Stimulated activated CD4-positive, alpha-beta T cell treated with anti-CD3 and anti-CD28 coated beads, Interleukin-15, amount 100 ng/mL, for 48 hours (primary cell): ENCODE measurements at regions not wholly inside any gene's neighbourhood (a gene's known extent, or its start where the extent isn't known, plus 50 kb on each side); places are given as distances from the start of the nearest gene placed in this dataset.
A peak's percentile ranks its signal among the peaks of the same experiment; 100 is the strongest.

Experiments
- DNase-seq, 2 donors: peaks; one replicate each; pipeline ENCODE4 v3.0.0-alpha.2; 2020; ENCODE audit warnings: low read depth in 2 of 2

DNA sequence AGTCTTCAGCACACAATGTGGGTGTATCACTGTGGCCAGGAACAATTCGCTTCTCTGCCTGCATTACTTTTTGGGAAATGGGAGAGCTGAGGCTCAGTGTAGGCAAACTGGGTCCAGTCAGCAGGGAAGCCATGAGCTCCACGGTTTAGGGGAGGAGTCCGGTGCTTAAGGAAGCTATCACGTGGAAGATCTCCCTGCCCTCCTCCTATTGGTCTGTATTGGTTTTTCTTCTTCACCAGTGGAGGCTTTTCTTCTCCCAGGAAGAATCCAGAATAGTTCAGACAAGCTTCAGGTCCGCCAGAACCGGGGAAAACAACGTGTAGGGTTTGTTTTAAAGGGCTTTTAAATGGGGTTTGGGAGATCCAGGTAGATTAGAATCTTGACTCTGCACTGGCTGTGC, 156.2 kb upstream of the CAMK1G start:
- DNase-seq, result no peak

GRCh38 chr1:209427811-209428210, 155.7 kb upstream of the CAMK1G start:
- DNase-seq, result no peak

GRCh38 chr1:209428241-209428921, 155.1 kb upstream of the CAMK1G start:
- DNase-seq, result no peak

DNA sequence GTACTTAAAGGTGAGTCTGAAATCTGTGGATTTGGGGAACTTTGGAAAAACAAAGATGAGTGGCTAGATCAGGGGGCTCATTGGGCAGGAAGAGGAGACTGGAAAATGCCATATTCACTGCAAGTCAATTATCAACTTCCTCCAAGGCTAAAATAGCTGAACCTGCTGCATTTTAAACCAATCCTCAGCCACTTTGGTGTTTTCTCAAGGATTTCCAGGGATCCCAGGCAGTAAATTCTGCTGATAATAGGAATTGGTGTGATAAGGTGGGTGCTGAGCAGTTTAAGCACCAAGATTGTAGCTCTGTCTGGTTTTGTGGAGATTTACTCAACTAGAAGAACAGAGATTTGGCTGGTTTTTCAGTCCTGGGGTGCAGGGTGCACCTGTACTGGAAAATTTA, 153.9 kb upstream of the CAMK1G start:
- DNase-seq, result no peak

DNA sequence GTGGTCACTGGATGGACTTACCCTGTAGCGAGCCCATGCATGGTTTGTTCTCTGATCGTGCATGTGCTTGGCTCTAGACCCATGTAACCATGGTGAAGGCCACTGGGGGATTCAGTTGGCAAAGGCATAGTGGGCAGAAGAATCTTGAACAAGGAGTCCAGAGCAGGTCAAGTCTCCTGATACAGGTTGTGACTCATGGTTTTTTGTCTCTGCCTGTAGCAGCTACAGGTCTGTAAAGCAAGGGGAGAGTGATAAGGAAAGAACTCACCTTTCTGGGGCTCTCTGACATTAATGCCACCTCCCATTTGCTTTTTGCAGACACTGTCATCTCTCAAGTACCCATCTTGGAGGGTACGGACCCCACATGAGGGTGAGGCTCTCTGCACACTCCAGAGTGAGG, 153.4 kb upstream of the CAMK1G start:
- DNase-seq, result no peak

- DNase-seq, result no peak
These were observed 152.7 kb upstream of the CAMK1G start for GRCh38 chr1:209430821-209431259.

DNA sequence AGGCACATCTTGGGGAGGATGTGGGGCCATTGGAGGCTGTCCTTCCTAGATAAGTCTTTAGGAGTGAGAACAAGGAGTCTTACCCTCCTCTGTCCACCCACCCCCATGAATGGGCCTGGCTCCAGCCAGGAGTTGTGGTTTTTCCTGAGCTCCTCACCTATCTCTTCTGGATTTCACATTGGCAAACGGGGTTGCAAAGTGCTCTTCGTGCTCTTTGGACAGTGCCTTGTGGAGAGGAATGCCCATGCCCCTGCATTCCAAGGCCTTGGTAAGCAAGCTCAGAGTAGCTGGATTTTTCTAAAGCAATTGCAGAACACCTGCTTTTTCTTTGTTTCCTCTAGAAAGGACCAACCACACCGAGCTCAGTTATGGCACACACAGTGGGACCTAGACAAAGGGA, 152.1 kb upstream of the CAMK1G start:
- no peak for DNase-seq

- DNase-seq, result no peak
These were observed 151.6 kb upstream of the CAMK1G start for GRCh38 chr1:209431813-209432442.

DNA sequence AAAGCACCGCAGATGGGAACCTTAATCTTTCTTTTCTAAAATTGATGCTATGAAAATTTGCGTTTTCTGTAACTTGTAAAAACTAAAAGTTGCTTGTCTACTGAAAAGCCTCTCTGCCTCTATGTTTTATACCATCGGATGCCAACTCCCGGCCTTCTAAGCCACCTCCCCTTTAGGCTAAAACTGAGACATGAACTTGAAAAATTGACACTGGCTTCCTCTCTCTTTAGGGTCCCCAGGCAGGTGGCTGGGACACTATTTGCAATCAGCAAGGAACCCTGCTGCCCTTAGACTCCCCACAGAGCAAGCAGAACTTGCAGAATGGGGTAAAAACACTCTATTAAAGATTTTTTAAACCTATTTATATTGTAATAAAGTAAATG, 151.1 kb upstream of the CAMK1G start:
- no peak for DNase-seq

GRCh38 chr1:209433649-209434031, 149.9 kb upstream of the CAMK1G start:
- DNase-seq, result no peak

- DNase-seq, result no peak
These were observed 149.4 kb upstream of the CAMK1G start for GRCh38 chr1:209434066-209434465.

DNA sequence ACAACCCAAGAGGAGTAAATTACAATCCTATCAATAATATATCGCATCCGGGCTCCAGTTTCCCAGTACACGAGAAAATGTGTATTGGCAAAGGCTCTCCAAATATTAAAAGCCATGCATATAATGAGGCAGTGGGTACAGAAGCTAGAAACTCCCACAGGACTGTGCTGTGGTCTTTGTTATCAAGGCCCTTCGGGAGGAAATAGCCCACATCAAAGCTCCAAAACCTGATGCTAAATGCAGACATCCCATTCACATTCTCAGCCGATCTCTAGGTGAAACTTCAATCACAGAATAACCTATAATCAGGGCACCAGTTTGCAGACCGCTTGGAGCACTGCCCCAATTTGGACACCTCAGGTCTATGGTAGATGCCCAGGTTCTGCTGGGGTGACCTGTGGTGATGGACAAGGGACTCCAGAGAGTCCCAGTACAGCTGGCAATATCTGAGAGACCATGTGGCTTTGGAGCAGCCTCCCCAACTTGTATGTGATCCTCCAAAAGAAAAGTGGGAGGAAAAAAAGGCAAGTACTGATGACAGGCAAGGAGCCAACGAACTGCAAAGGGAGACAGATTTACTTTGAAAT, 148.8 kb upstream of the CAMK1G start:
- no peak for DNase-seq

DNA sequence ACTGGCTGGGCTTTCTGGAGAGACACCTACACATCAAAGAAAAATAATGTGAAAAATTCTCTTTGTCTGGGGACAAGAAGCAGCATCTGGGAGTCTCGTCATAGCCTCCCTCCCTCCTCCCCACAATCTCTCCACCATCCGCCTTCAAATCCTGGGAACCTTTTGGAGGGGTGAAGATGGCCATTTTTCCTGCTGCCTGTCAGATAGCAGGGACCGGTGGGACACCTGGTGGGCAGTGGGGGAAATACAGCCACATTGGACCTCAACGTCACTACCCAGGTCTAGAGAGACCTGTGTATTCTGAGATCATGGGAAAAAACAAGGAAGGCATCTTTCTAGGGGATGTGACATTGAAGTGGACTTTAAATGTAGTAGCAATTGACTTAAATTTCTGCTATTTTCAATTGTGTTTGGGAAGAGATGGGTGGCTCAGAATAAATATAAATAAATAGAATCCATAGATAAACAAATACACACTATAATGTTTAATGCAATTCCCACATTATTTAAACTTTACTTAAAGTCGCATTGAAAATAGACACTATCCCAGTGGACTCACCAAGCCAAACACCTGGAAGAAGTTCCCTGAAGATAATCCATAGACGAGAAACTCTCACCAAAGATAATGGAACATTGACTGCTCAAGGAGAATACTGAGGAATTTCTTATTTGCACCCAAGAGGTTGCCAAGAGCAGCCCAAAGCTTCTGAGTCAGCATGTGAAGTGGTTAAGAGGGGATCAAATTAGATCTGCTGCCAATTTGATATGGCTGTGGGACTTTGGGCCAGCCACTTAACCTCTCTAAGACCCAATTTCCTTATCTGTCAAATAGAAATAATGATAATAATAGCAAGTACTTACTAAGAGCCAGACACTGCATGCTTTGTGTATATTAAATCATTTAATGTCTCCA, 147.6 kb upstream of the CAMK1G start:
- DNase-seq, result peak in 1 of 2 donors; percentile 24

DNA sequence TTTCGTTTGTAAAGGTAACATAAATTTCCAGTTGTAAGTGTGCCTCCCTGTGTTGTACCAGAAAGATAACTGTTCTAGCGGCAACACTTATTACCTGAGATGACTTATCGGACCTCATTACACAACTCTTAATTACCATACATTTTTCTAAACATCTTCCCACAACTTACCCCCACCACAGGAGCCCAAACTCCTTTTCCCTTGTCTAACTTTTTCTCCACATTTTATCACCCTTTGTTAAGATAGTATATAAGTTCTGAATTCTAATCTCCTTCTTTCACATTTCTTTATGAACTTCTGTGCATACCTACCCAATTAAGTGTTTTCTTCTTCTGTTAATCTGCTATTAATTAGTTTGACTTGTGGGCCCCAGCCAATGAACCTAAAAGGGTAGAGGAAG, 143.7 kb upstream of the CAMK1G start:
- DNase-seq, result no peak

DNA sequence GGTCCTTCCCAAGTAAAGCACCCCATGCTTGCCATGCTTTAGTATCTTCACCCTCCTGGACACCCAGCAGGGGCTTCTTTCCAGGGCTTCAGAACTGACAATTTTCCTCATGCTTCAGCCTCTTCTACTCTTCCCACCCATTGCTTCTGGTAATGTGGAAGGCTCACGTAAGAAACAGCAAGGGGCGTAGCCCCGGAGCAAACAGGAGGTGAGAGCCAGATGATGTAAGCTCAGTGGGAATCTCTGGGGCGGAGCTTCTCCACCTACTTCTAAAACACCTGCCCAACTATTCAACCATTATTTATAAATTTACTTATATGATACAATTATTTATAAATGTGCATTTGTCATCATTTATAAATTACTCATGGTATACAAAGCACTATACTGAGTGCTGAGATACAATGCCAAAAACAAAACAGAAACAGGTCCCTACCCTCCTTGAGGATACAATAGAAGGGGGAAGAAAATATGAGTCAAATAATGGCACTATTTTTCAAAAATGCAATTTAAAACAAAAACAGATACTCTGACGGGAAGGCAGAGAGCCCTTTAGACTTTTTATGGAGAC, 140.1 kb upstream of the CAMK1G start:
- DNase-seq, result no peak

DNA sequence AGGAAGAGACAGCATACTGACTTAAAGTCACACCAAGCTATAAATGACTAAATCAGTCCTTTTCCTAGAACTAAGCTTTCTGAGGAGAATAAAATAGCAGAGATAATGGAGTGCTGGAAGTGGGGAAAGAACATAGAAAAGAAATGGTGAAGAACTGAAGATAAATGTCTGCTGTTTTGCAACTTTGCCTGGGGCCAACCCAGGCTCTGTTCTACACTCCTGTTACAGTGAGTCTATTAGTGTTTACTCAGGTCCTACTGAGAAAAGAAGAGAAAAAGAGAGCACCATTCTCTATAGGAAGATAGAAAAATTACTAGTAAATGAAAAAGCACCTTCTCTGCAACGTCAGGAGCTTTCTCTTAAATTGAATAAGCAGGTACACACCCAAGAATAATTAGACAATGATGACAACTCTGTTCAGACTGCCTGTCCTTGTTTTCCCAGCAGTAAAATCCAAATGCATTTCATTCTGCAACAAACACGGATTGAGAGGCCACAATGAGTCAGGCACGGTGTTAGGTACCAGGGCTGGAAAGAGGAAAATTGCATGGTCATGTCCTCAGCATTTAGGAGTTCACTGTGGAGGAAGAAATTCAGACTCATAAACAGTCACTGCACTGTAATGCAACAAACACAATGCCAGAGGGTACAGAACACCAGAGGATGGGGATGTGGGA, 139.4 kb upstream of the CAMK1G start:
- DNase-seq, result no peak

- no peak for DNase-seq
These were observed 138.6 kb upstream of the CAMK1G start for GRCh38 chr1:209444961-209445360.

DNA sequence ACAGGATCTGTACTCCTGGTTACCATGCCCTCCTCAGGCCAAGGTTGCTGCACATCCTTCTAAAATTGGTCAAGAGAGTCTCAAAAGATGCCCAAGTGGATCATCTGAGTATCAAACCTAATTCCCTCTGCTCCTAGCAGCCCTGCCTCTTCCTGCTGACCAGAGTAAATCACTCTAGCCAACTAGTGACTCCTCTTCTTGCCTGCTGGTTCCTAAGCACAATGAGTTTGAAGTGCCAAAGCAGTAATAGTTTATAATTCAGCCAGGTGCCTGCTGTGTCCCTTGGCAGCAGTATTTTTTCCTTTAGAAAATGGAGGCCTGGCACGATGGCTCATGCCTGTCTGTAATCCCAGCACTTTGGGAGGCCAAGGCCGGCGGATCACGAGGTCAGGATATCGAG, 137.9 kb upstream of the CAMK1G start:
- no peak for DNase-seq

DNA sequence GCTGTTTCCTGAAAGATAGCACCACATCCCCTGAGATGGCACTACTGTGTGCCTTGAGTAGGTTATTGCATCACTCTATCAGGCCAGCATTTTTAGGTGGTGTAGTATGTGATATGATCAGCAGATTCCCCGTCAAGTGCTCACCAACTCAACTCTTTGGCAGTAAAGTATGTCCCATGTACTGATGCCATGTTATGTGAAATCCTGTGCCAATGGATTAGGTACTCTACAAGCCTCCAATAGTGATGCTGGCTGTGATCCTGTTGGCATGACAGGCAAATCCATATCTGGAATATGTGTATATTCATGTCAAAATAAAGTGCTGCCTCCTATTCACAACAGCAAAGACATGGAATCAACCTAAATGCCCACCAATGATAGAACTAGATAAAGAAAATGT, 137.2 kb upstream of the CAMK1G start:
- DNase-seq, result no peak

- no peak for DNase-seq
These were observed 129.0 kb upstream of the CAMK1G start for GRCh38 chr1:209454340-209454994.

DNA sequence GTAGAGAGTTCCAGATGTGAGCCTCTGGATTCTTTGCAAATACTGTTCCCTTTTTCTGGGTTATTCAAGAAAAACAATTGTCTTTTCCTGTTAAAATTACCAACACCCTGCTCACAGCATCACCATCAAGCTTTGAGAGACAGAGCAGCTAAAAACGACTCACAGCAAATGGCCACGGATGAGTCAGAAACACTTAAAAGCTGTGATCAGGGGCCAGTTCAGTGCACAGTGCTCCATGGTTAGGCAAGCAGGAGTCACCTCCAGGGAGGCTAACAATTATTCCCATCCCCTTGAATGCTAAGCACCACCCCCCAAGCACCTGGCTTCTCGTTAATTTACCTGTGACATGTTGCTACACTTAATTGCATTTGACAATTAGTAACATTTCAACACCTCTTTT, 128.4 kb upstream of the CAMK1G start:
- no peak for DNase-seq
